Ishikawa (cell line): ENCODE measurements at regions not wholly inside any gene's neighbourhood (a gene's known extent, or its start where the extent isn't known, plus 50 kb on each side); places are given as distances from the start of the nearest gene placed in this dataset.

Experiments used
- TEAD4 ChIP-seq: IDR thresholded peaks from 2 replicates; pipeline ENCODE4 v1.6.1; 2012
- YY1 ChIP-seq: IDR thresholded peaks from 2 replicates; pipeline ENCODE4 v1.6.1; 2012; ENCODE audit warnings: low read depth
- TF ChIP-seq, protein P1 (sequence below): IDR thresholded peaks from 2 replicates; pipeline ENCODE4 v1.6.1; 2012
- TF ChIP-seq, protein P2 (sequence below): IDR thresholded peaks from 2 replicates; pipeline ENCODE4 v1.6.1; 2012; ENCODE audit warnings: low read depth, mild to moderate bottlenecking

DNA sequence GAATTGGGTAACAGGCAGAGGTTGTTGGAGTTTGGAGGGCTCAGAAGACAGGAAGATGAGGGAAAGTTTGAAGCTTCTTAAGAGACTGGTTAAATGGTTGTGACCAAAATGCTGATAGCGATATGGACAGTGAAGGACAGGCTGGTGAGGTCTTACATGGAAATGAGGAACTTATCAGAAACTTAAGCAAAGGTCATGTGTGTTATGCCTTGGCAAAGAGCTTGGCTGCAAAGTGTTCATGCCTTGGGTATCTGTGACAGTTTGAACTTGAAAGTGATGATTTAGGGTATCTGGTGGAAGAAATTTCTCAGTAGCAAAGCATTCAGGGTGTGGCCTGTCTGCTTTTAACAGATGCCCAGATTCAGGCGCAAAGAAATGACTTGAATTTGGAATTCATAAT, 64.5 kb upstream of the EEPD1 start:
- TF ChIP-seq TEAD4 (no peak), YY1 (no peak)
- TF ChIP-seq, protein P1, sequence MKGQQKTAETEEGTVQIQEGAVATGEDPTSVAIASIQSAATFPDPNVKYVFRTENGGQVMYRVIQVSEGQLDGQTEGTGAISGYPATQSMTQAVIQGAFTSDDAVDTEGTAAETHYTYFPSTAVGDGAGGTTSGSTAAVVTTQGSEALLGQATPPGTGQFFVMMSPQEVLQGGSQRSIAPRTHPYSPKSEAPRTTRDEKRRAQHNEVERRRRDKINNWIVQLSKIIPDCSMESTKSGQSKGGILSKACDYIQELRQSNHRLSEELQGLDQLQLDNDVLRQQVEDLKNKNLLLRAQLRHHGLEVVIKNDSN = no peak
- TF ChIP-seq, protein P2, sequence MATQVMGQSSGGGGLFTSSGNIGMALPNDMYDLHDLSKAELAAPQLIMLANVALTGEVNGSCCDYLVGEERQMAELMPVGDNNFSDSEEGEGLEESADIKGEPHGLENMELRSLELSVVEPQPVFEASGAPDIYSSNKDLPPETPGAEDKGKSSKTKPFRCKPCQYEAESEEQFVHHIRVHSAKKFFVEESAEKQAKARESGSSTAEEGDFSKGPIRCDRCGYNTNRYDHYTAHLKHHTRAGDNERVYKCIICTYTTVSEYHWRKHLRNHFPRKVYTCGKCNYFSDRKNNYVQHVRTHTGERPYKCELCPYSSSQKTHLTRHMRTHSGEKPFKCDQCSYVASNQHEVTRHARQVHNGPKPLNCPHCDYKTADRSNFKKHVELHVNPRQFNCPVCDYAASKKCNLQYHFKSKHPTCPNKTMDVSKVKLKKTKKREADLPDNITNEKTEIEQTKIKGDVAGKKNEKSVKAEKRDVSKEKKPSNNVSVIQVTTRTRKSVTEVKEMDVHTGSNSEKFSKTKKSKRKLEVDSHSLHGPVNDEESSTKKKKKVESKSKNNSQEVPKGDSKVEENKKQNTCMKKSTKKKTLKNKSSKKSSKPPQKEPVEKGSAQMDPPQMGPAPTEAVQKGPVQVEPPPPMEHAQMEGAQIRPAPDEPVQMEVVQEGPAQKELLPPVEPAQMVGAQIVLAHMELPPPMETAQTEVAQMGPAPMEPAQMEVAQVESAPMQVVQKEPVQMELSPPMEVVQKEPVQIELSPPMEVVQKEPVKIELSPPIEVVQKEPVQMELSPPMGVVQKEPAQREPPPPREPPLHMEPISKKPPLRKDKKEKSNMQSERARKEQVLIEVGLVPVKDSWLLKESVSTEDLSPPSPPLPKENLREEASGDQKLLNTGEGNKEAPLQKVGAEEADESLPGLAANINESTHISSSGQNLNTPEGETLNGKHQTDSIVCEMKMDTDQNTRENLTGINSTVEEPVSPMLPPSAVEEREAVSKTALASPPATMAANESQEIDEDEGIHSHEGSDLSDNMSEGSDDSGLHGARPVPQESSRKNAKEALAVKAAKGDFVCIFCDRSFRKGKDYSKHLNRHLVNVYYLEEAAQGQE = no peak
